WTC11 (cell line): ENCODE measurements at regions not wholly inside any gene's neighbourhood (a gene's known extent, or its start where the extent isn't known, plus 50 kb on each side); places are given as distances from the start of the nearest gene placed in this dataset.

Experiments used
- ATAC-seq: fragments of 200-7000 bp; cut with Tn5 transposase; 2 replicates; pipeline ENCODE4 v1.10.0; 2021; ENCODE audit warnings: mild to moderate bottlenecking, moderate library complexity
- CTCF ChIA-PET: fragments of 300-600 bp; sonication (Branson Sonifier 250); formaldehyde crosslinking; loops from one replicate; lab custom pipeline; 2021; ENCODE audit warnings: antibody characterized with exemption; lab: Charles Lee
- POLR2A ChIA-PET: fragments of 350-600 bp; sonication (Branson Sonifier 250); formaldehyde crosslinking; loops from one replicate; lab custom pipeline; 2021; ENCODE audit warnings: antibody characterized with exemption; lab: Charles Lee
- DNase-seq: peaks from one replicate; pipeline ENCODE4 v3.0.0; 2021; ENCODE audit warnings: low spot score
- H3K27ac Mint-ChIP-seq: 2 replicates; pipeline ENCODE4 v1.8.0; 2021; ENCODE audit warnings: mixed read lengths
- H3K27me3 Mint-ChIP-seq: 2 replicates; pipeline ENCODE4 v1.8.0; 2021; ENCODE audit warnings: low read depth, mild to moderate bottlenecking, moderate library complexity, mixed read lengths
- H3K36me3 Mint-ChIP-seq: 2 replicates; pipeline ENCODE4 v1.8.0; 2021; ENCODE audit warnings: mixed read lengths
- H3K4me1 Mint-ChIP-seq: 2 replicates; pipeline ENCODE4 v1.8.0; 2022; ENCODE audit warnings: mixed read lengths
- H3K4me3 Mint-ChIP-seq: 2 replicates; pipeline ENCODE4 v1.8.0; 2021; ENCODE audit warnings: mild to moderate bottlenecking, moderate library complexity, mixed read lengths
- H3K9me3 Mint-ChIP-seq: 2 replicates; pipeline ENCODE4 v1.8.0; 2021; ENCODE audit warnings: mixed read lengths
- ETV6 ChIP-seq: sonication (generic); formaldehyde crosslinking; IDR thresholded peaks from 2 replicates; pipeline ENCODE4 v1.8.1; 2022; ENCODE audit warnings: mild to moderate bottlenecking, missing genetic modification reagents
- FOXJ3 ChIP-seq: sonication (generic); formaldehyde crosslinking; IDR thresholded peaks from 2 replicates; pipeline ENCODE4 v1.9.0; 2021; ENCODE audit warnings: missing genetic modification reagents, mild to moderate bottlenecking, borderline replicate concordance
- GABPB1 ChIP-seq: sonication (generic); formaldehyde crosslinking; IDR thresholded peaks from 2 replicates; pipeline ENCODE4 v1.8.1; 2023; ENCODE audit warnings: mild to moderate bottlenecking, missing genetic modification reagents
- GRHL2 ChIP-seq: fragments of 250-450 bp; sonication (Bioruptor Pico); IDR thresholded peaks from 2 replicates; pipeline ENCODE4 v1.8.0; 2022; ENCODE audit warnings: mild to moderate bottlenecking, moderate library complexity; ENCODE audit not compliant: insufficient replicate concordance, severe bottlenecking
- GTF2I ChIP-seq: fragments of 250-450 bp; sonication (Bioruptor Pico); conservative IDR thresholded peaks from 2 replicates; pipeline ENCODE4 v1.4.0; 2021; ENCODE audit warnings: mild to moderate bottlenecking
- KAT7 ChIP-seq: sonication (generic); formaldehyde crosslinking; IDR thresholded peaks from 2 replicates; pipeline ENCODE4 v1.8.1; 2023; ENCODE audit warnings: missing genetic modification reagents, mild to moderate bottlenecking, borderline replicate concordance
- NR1H2 ChIP-seq: sonication (generic); formaldehyde crosslinking; IDR thresholded peaks from 2 replicates; pipeline ENCODE4 v1.9.0; 2021; ENCODE audit warnings: mild to moderate bottlenecking, moderate library complexity, missing genetic modification reagents
- SMAD3 ChIP-seq: sonication (generic); formaldehyde crosslinking; IDR thresholded peaks from 2 replicates; pipeline ENCODE4 v1.8.0; 2022; ENCODE audit warnings: missing genetic modification reagents, mild to moderate bottlenecking, borderline replicate concordance
- SP1 ChIP-seq: sonication (generic); formaldehyde crosslinking; conservative IDR thresholded peaks from 2 replicates; pipeline ENCODE4 v1.8.1; 2022; ENCODE audit warnings: missing genetic modification reagents
- ZNF138 ChIP-seq: sonication (generic); formaldehyde crosslinking; conservative IDR thresholded peaks from 2 replicates; pipeline ENCODE4 v1.8.1; 2022; ENCODE audit warnings: mild to moderate bottlenecking, moderate library complexity, missing genetic modification reagents
- ZNF263 ChIP-seq: sonication (generic); formaldehyde crosslinking; IDR thresholded peaks from 2 replicates; pipeline ENCODE4 v1.8.1; 2022; ENCODE audit warnings: low read depth, mild to moderate bottlenecking, moderate library complexity, missing genetic modification reagents
- ZNF396 ChIP-seq: fragments of 250-450 bp; sonication (Bioruptor Pico); IDR thresholded peaks from 2 replicates; pipeline ENCODE4 v1.8.0; 2021; ENCODE audit warnings: mild to moderate bottlenecking, moderate library complexity, borderline replicate concordance
- ZNF416 ChIP-seq: fragments of 250-450 bp; sonication (Bioruptor Pico); IDR thresholded peaks from 2 replicates; pipeline ENCODE4 v1.9.0; 2021; ENCODE audit warnings: mild to moderate bottlenecking, inconsistent platforms
- TF ChIP-seq, protein P1 (sequence below): fragments of 250-450 bp; sonication (Bioruptor Pico); conservative IDR thresholded peaks from 2 replicates; pipeline ENCODE4 v1.9.0; 2021; ENCODE audit warnings: mild to moderate bottlenecking
- TF ChIP-seq, protein P2 (sequence below): sonication (generic); formaldehyde crosslinking; IDR thresholded peaks from 2 replicates; pipeline ENCODE4 v1.8.1; 2022; ENCODE audit warnings: mild to moderate bottlenecking, missing genetic modification reagents, moderate library complexity, borderline replicate concordance
- TF ChIP-seq, protein P3 (sequence below): sonication (generic); formaldehyde crosslinking; IDR thresholded peaks from 2 replicates; pipeline ENCODE4 v1.8.0; 2022; ENCODE audit warnings: mild to moderate bottlenecking, missing genetic modification reagents
- TF ChIP-seq, protein P4 (sequence below): sonication (generic); formaldehyde crosslinking; IDR thresholded peaks from 2 replicates; pipeline ENCODE4 v1.8.1; 2022; ENCODE audit warnings: low read depth, missing genetic modification reagents, borderline replicate concordance
- TF ChIP-seq, protein P5 (sequence below): fragments of 250-450 bp; sonication (Bioruptor Pico); IDR thresholded peaks from 2 replicates; pipeline ENCODE4 v1.9.0; 2021; ENCODE audit warnings: mild to moderate bottlenecking
- TF ChIP-seq, protein P6 (sequence below): sonication (generic); formaldehyde crosslinking; IDR thresholded peaks from 2 replicates; pipeline ENCODE4 v1.8.0; 2022; ENCODE audit warnings: missing genetic modification reagents
- TF ChIP-seq, protein P7 (sequence below): fragments of 250-450 bp; sonication (Bioruptor Pico); IDR thresholded peaks from 2 replicates; pipeline ENCODE4 v1.9.0; 2021; ENCODE audit warnings: mild to moderate bottlenecking

DNA sequence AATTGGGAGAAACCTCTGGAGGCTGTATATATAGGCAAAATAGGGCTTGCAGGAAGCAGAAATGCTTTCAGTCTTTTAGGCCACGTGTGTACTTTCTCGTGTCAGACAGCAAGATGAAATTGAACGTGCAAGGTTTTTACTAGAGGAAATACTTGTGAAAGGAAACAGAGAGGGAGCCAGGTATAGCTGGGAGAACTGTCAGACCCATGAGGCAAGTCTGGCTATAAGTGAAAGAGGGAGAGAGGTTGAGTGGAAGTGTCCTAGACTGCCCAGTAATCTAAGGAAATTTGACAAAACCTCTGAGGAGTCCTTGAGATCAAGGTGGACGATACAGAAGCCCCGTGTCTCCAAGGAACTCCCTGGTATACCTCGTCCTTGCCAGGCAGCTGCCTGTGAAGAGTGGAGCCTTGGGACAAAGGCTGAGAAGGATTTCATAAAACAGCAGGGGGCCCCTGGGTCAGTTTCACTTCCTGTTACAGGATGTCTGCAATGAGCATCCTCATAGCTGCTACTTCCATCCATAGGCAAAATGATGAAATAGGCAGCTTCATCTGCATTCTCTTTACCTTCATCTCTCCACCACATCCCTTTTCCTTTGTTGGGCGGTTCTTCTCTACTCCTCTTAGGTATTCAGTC is 114.4 kb upstream of the MAP3K7 start:
- CTCF ChIA-PET: no interaction called here
- POLR2A ChIA-PET: interaction anchor here (1.0 kb wide), 2 partner anchors 34 to 90 kb away, joined by 3 to 4 read pairs; no protein-coding TSS in a partner anchor
- Mint-ChIP-seq H3K9me3 (no peaks in the 10 kb centered on the region), H3K27me3 (no peaks in the 10 kb centered on the region), H3K4me3 (no peak overlapping the region), H3K36me3 (0 out of 2 replicates have a peak, but pooled peaks cover 2% of the 10 kb centered on the region), H3K4me1 (peaks cover 36% of the 10 kb centered on the region), H3K27ac (peak overlapping the region; percentile 62)
- peak; percentile 91 for ATAC-seq
- DNase-seq: peak; percentile 74
- no peak for TF ChIP-seq NR1H2 (CRISPR knock-in tag)
- no peak for TF ChIP-seq SMAD3
- TF ChIP-seq GRHL2 (CRISPR knock-in tag): no peak
- TF ChIP-seq, protein P1, sequence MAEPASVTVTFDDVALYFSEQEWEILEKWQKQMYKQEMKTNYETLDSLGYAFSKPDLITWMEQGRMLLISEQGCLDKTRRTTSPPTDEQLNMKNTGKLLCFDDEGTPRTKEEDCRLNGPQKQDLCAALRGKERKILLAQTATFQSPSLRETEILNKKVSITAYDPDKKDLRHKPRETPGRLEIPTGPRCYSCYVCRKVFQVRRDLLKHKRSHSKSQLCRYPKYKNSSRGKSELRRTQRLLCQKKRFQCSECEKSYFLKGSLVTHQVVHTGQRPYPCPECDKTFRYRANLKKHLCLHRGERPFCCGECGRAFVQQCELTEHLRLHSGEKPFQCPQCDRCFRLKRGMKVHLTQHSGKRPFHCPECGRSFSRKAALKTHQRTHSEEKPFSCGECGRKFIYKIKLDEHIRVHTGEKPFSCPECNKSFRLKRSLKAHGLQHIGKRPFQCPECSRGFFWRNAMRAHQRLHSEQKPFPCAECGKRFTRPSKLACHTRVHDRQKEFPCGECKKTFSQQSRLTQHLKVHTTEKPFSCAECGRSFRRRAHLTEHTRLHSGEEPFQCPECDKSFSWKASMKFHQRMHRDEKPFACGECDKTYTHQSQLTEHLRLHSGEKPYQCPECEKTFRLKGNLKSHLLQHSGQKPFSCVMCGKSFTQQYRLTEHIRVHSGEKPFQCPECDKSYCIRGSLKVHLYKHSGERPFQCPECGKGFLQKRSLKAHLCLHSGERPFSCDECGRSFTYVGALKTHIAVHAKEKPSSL (CRISPR knock-in tag): no peak
- TF ChIP-seq, protein P2, sequence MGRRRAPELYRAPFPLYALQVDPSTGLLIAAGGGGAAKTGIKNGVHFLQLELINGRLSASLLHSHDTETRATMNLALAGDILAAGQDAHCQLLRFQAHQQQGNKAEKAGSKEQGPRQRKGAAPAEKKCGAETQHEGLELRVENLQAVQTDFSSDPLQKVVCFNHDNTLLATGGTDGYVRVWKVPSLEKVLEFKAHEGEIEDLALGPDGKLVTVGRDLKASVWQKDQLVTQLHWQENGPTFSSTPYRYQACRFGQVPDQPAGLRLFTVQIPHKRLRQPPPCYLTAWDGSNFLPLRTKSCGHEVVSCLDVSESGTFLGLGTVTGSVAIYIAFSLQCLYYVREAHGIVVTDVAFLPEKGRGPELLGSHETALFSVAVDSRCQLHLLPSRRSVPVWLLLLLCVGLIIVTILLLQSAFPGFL (CRISPR knock-in tag): no peak
- TF ChIP-seq KAT7 (CRISPR knock-in tag): no peak
- no peak for TF ChIP-seq ZNF263 (CRISPR knock-in tag)
- TF ChIP-seq, protein P3, sequence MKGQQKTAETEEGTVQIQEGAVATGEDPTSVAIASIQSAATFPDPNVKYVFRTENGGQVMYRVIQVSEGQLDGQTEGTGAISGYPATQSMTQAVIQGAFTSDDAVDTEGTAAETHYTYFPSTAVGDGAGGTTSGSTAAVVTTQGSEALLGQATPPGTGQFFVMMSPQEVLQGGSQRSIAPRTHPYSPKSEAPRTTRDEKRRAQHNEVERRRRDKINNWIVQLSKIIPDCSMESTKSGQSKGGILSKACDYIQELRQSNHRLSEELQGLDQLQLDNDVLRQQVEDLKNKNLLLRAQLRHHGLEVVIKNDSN (CRISPR knock-in tag): no peak
- TF ChIP-seq, protein P4, sequence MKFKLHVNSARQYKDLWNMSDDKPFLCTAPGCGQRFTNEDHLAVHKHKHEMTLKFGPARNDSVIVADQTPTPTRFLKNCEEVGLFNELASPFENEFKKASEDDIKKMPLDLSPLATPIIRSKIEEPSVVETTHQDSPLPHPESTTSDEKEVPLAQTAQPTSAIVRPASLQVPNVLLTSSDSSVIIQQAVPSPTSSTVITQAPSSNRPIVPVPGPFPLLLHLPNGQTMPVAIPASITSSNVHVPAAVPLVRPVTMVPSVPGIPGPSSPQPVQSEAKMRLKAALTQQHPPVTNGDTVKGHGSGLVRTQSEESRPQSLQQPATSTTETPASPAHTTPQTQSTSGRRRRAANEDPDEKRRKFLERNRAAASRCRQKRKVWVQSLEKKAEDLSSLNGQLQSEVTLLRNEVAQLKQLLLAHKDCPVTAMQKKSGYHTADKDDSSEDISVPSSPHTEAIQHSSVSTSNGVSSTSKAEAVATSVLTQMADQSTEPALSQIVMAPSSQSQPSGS: no peak
- TF ChIP-seq GABPB1 (CRISPR knock-in tag): no peak
- no peak for TF ChIP-seq FOXJ3
- no peak for TF ChIP-seq ETV6 (CRISPR knock-in tag)
- TF ChIP-seq ZNF138: no peak
- no peak for TF ChIP-seq GTF2I (CRISPR knock-in tag)
- no peak for TF ChIP-seq ZNF396
- TF ChIP-seq, protein P5, sequence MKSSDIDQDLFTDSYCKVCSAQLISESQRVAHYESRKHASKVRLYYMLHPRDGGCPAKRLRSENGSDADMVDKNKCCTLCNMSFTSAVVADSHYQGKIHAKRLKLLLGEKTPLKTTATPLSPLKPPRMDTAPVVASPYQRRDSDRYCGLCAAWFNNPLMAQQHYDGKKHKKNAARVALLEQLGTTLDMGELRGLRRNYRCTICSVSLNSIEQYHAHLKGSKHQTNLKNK: no peak
- TF ChIP-seq SP1: no peak
- TF ChIP-seq ZNF416 (CRISPR knock-in tag): no peak
- TF ChIP-seq, protein P6, sequence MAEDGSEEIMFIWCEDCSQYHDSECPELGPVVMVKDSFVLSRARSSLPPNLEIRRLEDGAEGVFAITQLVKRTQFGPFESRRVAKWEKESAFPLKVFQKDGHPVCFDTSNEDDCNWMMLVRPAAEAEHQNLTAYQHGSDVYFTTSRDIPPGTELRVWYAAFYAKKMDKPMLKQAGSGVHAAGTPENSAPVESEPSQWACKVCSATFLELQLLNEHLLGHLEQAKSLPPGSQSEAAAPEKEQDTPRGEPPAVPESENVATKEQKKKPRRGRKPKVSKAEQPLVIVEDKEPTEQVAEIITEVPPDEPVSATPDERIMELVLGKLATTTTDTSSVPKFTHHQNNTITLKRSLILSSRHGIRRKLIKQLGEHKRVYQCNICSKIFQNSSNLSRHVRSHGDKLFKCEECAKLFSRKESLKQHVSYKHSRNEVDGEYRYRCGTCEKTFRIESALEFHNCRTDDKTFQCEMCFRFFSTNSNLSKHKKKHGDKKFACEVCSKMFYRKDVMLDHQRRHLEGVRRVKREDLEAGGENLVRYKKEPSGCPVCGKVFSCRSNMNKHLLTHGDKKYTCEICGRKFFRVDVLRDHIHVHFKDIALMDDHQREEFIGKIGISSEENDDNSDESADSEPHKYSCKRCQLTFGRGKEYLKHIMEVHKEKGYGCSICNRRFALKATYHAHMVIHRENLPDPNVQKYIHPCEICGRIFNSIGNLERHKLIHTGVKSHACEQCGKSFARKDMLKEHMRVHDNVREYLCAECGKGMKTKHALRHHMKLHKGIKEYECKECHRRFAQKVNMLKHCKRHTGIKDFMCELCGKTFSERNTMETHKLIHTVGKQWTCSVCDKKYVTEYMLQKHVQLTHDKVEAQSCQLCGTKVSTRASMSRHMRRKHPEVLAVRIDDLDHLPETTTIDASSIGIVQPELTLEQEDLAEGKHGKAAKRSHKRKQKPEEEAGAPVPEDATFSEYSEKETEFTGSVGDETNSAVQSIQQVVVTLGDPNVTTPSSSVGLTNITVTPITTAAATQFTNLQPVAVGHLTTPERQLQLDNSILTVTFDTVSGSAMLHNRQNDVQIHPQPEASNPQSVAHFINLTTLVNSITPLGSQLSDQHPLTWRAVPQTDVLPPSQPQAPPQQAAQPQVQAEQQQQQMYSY (CRISPR knock-in tag): no peak
- TF ChIP-seq, protein P7, sequence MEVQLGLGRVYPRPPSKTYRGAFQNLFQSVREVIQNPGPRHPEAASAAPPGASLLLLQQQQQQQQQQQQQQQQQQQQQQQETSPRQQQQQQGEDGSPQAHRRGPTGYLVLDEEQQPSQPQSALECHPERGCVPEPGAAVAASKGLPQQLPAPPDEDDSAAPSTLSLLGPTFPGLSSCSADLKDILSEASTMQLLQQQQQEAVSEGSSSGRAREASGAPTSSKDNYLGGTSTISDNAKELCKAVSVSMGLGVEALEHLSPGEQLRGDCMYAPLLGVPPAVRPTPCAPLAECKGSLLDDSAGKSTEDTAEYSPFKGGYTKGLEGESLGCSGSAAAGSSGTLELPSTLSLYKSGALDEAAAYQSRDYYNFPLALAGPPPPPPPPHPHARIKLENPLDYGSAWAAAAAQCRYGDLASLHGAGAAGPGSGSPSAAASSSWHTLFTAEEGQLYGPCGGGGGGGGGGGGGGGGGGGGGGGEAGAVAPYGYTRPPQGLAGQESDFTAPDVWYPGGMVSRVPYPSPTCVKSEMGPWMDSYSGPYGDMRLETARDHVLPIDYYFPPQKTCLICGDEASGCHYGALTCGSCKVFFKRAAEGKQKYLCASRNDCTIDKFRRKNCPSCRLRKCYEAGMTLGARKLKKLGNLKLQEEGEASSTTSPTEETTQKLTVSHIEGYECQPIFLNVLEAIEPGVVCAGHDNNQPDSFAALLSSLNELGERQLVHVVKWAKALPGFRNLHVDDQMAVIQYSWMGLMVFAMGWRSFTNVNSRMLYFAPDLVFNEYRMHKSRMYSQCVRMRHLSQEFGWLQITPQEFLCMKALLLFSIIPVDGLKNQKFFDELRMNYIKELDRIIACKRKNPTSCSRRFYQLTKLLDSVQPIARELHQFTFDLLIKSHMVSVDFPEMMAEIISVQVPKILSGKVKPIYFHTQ: no peak
- TF ChIP-seq, all 79 proteins: peak for 0
